A549 (cell line): ENCODE measurements at regions not wholly inside any gene's neighbourhood (a gene's known extent, or its start where the extent isn't known, plus 50 kb on each side); places are given as distances from the start of the nearest gene placed in this dataset.

Experiments used
- ATAC-seq, 2 experiments: fragments of 200-7000 bp in 1 of 2; fragments of >200 bp in 1 of 2; cut with Nextera tagmentation in 1 of 2; cut with Tn5 transposase in 1 of 2; 3 replicates each; pipeline versions ENCODE4 v1.8.0 to v1.9.1; 2018 to 2020; ENCODE audit warnings: mild to moderate bottlenecking in 1 of 2, moderate library complexity in 1 of 2
- CTCF ChIA-PET: fragments of 300-600 bp; sonication (Branson Sonifier 250); formaldehyde crosslinking; extraction: SDS; loops from one replicate; lab custom pipeline; 2021; ENCODE audit warnings: antibody characterized with exemption, inconsistent platforms; lab: Yijun Ruan, JAX
- POLR2A ChIA-PET: fragments of 350-600 bp; formaldehyde crosslinking; extraction: SDS; loops from one replicate; lab custom pipeline; 2021; ENCODE audit warnings: antibody characterized with exemption, inconsistent platforms; lab: Yijun Ruan, JAX
- DNase-seq, 2 experiments: peaks; one replicate each; pipeline versions ENCODE4 v3.0.0 to v3.0.0-alpha.2; 2011 to 2016; ENCODE audit warnings: low read depth in 1 of 2, low spot score in 1 of 2
- FAIRE-seq: peaks from 2 replicates; lab custom pipeline; 2011; peaks lifted over from hg19 to GRCh38; lab: Jason Lieb, UNC
- H3K27ac ChIP-seq, 2 experiments: fragments of >200 bp; sonication (Bioruptor Twin); formaldehyde crosslinking; 3 replicates each; pipeline ENCODE4 v1.5.1; 2016 to 2017
- H3K4me1 ChIP-seq: fragments of >200 bp; sonication (Bioruptor Twin); formaldehyde crosslinking; 3 replicates; pipeline ENCODE4 v1.6.1; 2016
- H3K4me2 ChIP-seq: fragments of >200 bp; sonication (Bioruptor Twin); formaldehyde crosslinking; 3 replicates; pipeline ENCODE4 v1.6.1; 2016
- H3K4me3 ChIP-seq: fragments of >200 bp; sonication (Bioruptor Twin); formaldehyde crosslinking; 3 replicates; pipeline ENCODE4 v1.5.1; 2016
- H3K9me3 ChIP-seq: fragments of >200 bp; sonication (Bioruptor Twin); formaldehyde crosslinking; 3 replicates; pipeline ENCODE4 v1.6.1; 2016
- BCL3 ChIP-seq: fragments of >200 bp; sonication (Bioruptor Twin); formaldehyde crosslinking; IDR thresholded peaks from 3 replicates; pipeline ENCODE4 v1.6.1; 2016
- BHLHE40 ChIP-seq: IDR thresholded peaks from 2 replicates; pipeline ENCODE4 v1.6.1; 2012; ENCODE audit warnings: low read depth, low read length, inconsistent platforms
- CBX8 ChIP-seq: fragments of 200-600 bp; sonication (generic); IDR thresholded peaks from 2 replicates; pipeline ENCODE4 v1.6.1; 2016
- CEBPB ChIP-seq, 2 experiments: fragments of >200 bp in 1 of 2; sonication (Bioruptor Twin) in 1 of 2; formaldehyde crosslinking in 1 of 2; IDR thresholded peaks; 2 replicates each; pipeline ENCODE4 v1.6.1; 2012 to 2016
- CHD2 ChIP-seq: fragments of 150-350 bp; IDR thresholded peaks from 2 replicates; pipeline ENCODE4 v1.6.1; 2014; ENCODE audit warnings: low read length; ENCODE audit not compliant: partially characterized antibody
- CHD4 ChIP-seq: fragments of 200-600 bp; sonication (generic); IDR thresholded peaks from 2 replicates; pipeline ENCODE4 v1.6.1; 2016; ENCODE audit warnings: antibody characterized with exemption, mild to moderate bottlenecking, borderline replicate concordance
- ELK1 ChIP-seq: fragments of 150-350 bp; IDR thresholded peaks from 2 replicates; pipeline ENCODE4 v1.6.1; 2014; ENCODE audit warnings: low read depth, mild to moderate bottlenecking, low read length
- EP300 ChIP-seq, 2 experiments: fragments of >200 bp; sonication (Bioruptor Twin); formaldehyde crosslinking; IDR thresholded peaks; 2 replicates in 1 of 2; 3 replicates in 1 of 2; pipeline ENCODE4 v1.6.1; 2016 to 2017
- ESRRA ChIP-seq: fragments of 150-350 bp; IDR thresholded peaks from 2 replicates; pipeline ENCODE4 v1.6.1; 2014; ENCODE audit warnings: mild to moderate bottlenecking, low read length, borderline replicate concordance
- GATA3 ChIP-seq: IDR thresholded peaks from 2 replicates; pipeline ENCODE4 v1.6.1; 2012; ENCODE audit warnings: borderline replicate concordance
- HOXA7 ChIP-seq: fragments of 250-450 bp; sonication (Bioruptor Pico); IDR thresholded peaks from 2 replicates; pipeline ENCODE4 v1.5.0; 2020; ENCODE audit warnings: mild to moderate bottlenecking, moderate library complexity
- JUN ChIP-seq, 2 experiments: fragments of >200 bp; sonication (Bioruptor Twin); formaldehyde crosslinking; IDR thresholded peaks; 2 replicates in 1 of 2; 3 replicates in 1 of 2; pipeline ENCODE4 v1.6.1; 2016 to 2017
- MAX ChIP-seq: IDR thresholded peaks from 2 replicates; pipeline ENCODE4 v1.6.1; 2012
- MAZ ChIP-seq: fragments of 150-350 bp; IDR thresholded peaks from 2 replicates; pipeline ENCODE4 v1.6.1; 2014; ENCODE audit warnings: antibody characterized with exemption, low read depth, low read length, borderline replicate concordance
- MYC ChIP-seq: IDR thresholded peaks from 2 replicates; pipeline ENCODE4 v1.6.1; 2012; ENCODE audit warnings: mild to moderate bottlenecking, inconsistent platforms, low read length, improper control_type of control experiment, borderline replicate concordance
- NR3C1 ChIP-seq: fragments of >200 bp; sonication (Bioruptor Twin); formaldehyde crosslinking; IDR thresholded peaks from 3 replicates; pipeline ENCODE4 v1.6.1; 2017
- PHF8 ChIP-seq: fragments of 200-600 bp; sonication (generic); IDR thresholded peaks from 2 replicates; pipeline ENCODE4 v1.6.1; 2016; ENCODE audit warnings: low read depth, mild to moderate bottlenecking, antibody characterized with exemption, moderate library complexity, borderline replicate concordance
- POLR2A ChIP-seq: IDR thresholded peaks from 2 replicates; pipeline ENCODE4 v1.6.1; 2012; ENCODE audit warnings: mild to moderate bottlenecking, low read length
- RARB ChIP-seq: fragments of 250-450 bp; sonication (Bioruptor Pico); IDR thresholded peaks from 2 replicates; pipeline ENCODE4 v1.8.0; 2021; ENCODE audit warnings: mild to moderate bottlenecking, moderate library complexity
- RCOR1 ChIP-seq: fragments of 150-350 bp; IDR thresholded peaks from 2 replicates; pipeline ENCODE4 v1.6.1; 2014; ENCODE audit warnings: antibody characterized with exemption, low read length, low read depth
- RFX5 ChIP-seq: fragments of 450-650 bp; IDR thresholded peaks from 2 replicates; pipeline ENCODE4 v1.7.1; 2014; ENCODE audit warnings: antibody characterized with exemption, mild to moderate bottlenecking, moderate library complexity
- SREBF2 ChIP-seq: fragments of 450-650 bp; IDR thresholded peaks from 2 replicates; pipeline ENCODE4 v1.6.1; 2014; ENCODE audit warnings: mild to moderate bottlenecking, moderate library complexity
- ZC3H11A ChIP-seq: fragments of 450-650 bp; IDR thresholded peaks from 2 replicates; pipeline ENCODE4 v1.6.1; 2014; ENCODE audit warnings: antibody characterized with exemption, mild to moderate bottlenecking
- ZSCAN20 ChIP-seq: fragments of 250-450 bp; sonication (Bioruptor Pico); IDR thresholded peaks from 2 replicates; pipeline ENCODE4 v1.8.0; 2022; ENCODE audit warnings: mild to moderate bottlenecking, moderate library complexity
- WGBS: methylation state at CpG from one replicate; pipeline ENCODE4 v1.1.6; 2017; ENCODE audit errors: missing lambda C conversion rate; 5-methylcytosine and 5-hydroxymethylcytosine counted together
- TF ChIP-seq, protein P1 (sequence below): fragments of 250-450 bp; sonication (Bioruptor Pico); IDR thresholded peaks from 2 replicates; pipeline ENCODE4 v1.5.0; 2021; ENCODE audit warnings: mild to moderate bottlenecking, moderate library complexity, borderline replicate concordance
- TF ChIP-seq, protein P2 (sequence below): IDR thresholded peaks from 2 replicates; pipeline ENCODE4 v1.6.1; 2012; ENCODE audit warnings: low read depth, borderline replicate concordance
- TF ChIP-seq, protein P3 (sequence below): fragments of >200 bp; sonication (Bioruptor Twin); formaldehyde crosslinking; IDR thresholded peaks from 2 replicates; pipeline ENCODE4 v1.6.1; 2016
- TF ChIP-seq, protein P4 (sequence below): fragments of >200 bp; sonication (Bioruptor Twin); formaldehyde crosslinking; IDR thresholded peaks from 3 replicates; pipeline ENCODE4 v1.5.1; 2016

DNA sequence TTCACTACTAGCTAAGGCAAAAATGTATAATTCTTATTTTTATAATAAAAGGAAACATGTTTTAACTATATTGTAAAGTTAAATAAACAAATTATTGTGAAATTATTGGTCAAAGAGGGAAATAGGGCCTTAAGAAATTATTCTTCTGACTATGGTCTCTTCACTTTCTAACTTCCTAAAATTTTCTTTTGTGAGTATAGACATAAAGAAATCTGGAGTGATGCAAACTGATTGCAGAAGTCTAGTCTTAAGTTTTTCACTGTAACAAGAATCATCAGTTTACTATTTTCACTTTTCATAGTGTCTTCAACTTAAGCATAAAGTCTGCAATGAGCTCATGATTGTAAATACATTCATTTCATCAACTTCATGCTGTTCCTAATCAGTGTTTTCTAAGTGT is 525.4 kb downstream of the TFEC start:
- H3K4me3 ChIP-seq = no peak overlapping the region
- CTCF ChIA-PET = no interaction called here
- no peak for ATAC-seq
- TF ChIP-seq JUN (IDR thresholded peaks at IDR 0.05) (no peak), CBX8 (no peak), ZC3H11A (no peak), RCOR1 (no peak), MYC (no peak), PHF8 (no peak), SREBF2 (no peak), GATA3 (no peak)
- TF ChIP-seq, protein P1, sequence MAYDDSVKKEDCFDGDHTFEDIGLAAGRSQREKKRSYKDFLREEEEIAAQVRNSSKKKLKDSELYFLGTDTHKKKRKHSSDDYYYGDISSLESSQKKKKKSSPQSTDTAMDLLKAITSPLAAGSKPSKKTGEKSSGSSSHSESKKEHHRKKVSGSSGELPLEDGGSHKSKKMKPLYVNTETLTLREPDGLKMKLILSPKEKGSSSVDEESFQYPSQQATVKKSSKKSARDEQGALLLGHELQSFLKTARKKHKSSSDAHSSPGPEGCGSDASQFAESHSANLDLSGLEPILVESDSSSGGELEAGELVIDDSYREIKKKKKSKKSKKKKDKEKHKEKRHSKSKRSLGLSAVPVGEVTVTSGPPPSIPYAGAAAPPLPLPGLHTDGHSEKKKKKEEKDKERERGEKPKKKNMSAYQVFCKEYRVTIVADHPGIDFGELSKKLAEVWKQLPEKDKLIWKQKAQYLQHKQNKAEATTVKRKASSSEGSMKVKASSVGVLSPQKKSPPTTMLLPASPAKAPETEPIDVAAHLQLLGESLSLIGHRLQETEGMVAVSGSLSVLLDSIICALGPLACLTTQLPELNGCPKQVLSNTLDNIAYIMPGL = no peak
- TF ChIP-seq, protein P2, sequence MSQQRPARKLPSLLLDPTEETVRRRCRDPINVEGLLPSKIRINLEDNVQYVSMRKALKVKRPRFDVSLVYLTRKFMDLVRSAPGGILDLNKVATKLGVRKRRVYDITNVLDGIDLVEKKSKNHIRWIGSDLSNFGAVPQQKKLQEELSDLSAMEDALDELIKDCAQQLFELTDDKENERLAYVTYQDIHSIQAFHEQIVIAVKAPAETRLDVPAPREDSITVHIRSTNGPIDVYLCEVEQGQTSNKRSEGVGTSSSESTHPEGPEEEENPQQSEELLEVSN = no peak
- TF ChIP-seq, protein P3, sequence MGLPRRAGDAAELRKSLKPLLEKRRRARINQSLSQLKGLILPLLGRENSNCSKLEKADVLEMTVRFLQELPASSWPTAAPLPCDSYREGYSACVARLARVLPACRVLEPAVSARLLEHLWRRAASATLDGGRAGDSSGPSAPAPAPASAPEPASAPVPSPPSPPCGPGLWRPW = no peak
- TF ChIP-seq, all 56 proteins: peak for 0
- DNase-seq (no peak), FAIRE-seq (no peak)
- H3K9me3 ChIP-seq = no peaks in the 10 kb centered on the region
- no peaks in the 10 kb centered on the region for H3K4me1 ChIP-seq
- POLR2A ChIA-PET = no interaction called here
- H3K4me2 ChIP-seq = no peak overlapping the region
- no peak overlapping the region for H3K27ac ChIP-seq

DNA sequence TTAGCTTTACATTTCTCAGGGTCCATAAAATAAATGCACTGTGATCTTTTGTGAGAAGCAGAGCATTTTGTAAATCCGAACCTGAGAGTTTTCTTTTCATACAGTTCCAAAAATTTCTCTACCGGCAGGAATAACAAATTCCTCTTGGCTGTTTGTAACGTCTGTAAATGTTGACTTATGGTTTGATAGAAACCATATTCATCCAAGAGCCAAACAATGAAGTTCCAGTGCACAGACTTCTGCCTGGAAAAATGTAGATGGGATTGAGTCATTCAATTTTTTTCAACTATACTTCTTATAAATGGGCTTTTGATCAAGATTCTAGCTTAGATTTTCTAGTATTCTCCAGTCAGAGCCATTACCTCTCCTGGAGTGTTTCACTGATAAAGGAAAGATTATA is 530.6 kb downstream of the TFEC start:
- H3K4me2 ChIP-seq = no peak overlapping the region
- no peak for TF ChIP-seq EP300 (IDR thresholded peaks at IDR 0.05)
- no peak for TF ChIP-seq RARB (CRISPR knock-in tag)
- no peak for TF ChIP-seq HOXA7 (CRISPR knock-in tag)
- no peak for TF ChIP-seq ZC3H11A
- TF ChIP-seq NR3C1 = no peak
- TF ChIP-seq ESRRA = no peak
- no peak for TF ChIP-seq CHD2
- no peak for TF ChIP-seq ELK1
- TF ChIP-seq, all 56 proteins: peak for 0
- ATAC-seq = no peak
- CTCF ChIA-PET = no interaction called here
- DNase-seq = no peak
- H3K4me1 ChIP-seq = no peaks in the 10 kb centered on the region
- 14% methylated on average over 3 of the region's 3 CpGs for WGBS
- POLR2A ChIA-PET = no interaction called here
- H3K27ac ChIP-seq = no peak overlapping the region
- no peak overlapping the region for H3K4me3 ChIP-seq
- FAIRE-seq = no peak
- H3K9me3 ChIP-seq = no peaks in the 10 kb centered on the region

- 54% methylated on average over 5 of the region's 5 CpGs for WGBS
- CTCF ChIA-PET = no interaction called here
- no peak overlapping the region for H3K4me2 ChIP-seq
- H3K9me3 ChIP-seq = no peaks in the 10 kb centered on the region
- no peaks in the 10 kb centered on the region for H3K4me1 ChIP-seq
- H3K4me3 ChIP-seq = no peak overlapping the region
- no peak overlapping the region for H3K27ac ChIP-seq
- FAIRE-seq (no peak), DNase-seq (no peak), ATAC-seq (no peak)
- POLR2A ChIA-PET = no interaction called here
- no peak for TF ChIP-seq BHLHE40
- no peak for TF ChIP-seq MYC
- TF ChIP-seq, protein P4, sequence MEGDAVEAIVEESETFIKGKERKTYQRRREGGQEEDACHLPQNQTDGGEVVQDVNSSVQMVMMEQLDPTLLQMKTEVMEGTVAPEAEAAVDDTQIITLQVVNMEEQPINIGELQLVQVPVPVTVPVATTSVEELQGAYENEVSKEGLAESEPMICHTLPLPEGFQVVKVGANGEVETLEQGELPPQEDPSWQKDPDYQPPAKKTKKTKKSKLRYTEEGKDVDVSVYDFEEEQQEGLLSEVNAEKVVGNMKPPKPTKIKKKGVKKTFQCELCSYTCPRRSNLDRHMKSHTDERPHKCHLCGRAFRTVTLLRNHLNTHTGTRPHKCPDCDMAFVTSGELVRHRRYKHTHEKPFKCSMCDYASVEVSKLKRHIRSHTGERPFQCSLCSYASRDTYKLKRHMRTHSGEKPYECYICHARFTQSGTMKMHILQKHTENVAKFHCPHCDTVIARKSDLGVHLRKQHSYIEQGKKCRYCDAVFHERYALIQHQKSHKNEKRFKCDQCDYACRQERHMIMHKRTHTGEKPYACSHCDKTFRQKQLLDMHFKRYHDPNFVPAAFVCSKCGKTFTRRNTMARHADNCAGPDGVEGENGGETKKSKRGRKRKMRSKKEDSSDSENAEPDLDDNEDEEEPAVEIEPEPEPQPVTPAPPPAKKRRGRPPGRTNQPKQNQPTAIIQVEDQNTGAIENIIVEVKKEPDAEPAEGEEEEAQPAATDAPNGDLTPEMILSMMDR = no peak
- no peak for TF ChIP-seq POLR2A
- TF ChIP-seq MAZ = no peak
- no peak for TF ChIP-seq ZC3H11A
- TF ChIP-seq, protein P2 = no peak
- no peak for TF ChIP-seq MAX
- no peak for TF ChIP-seq JUN (IDR thresholded peaks at IDR 0.05)
- no peak for TF ChIP-seq CEBPB (IDR thresholded peaks at IDR 0.05)
- TF ChIP-seq BCL3 = no peak
- TF ChIP-seq, protein P3 = no peak
- TF ChIP-seq NR3C1 = no peak
- no peak for TF ChIP-seq CHD4
- TF ChIP-seq SREBF2 = no peak
- TF ChIP-seq ZSCAN20 (CRISPR knock-in tag) = no peak
- TF ChIP-seq RFX5 = no peak
These were observed 534.6 kb downstream of the TFEC start for GRCh38 chr7:115496006-115496405.
